ENCODE measurements at regions not wholly inside any gene's neighbourhood (a gene's known extent, or its start where the extent isn't known, plus 50 kb on each side); places are given as distances from the start of the nearest gene placed in this dataset.

- Histone ChIP-seq H3K9ac (ENCODE audit: low read depth in 2 of 2, low read length in 2 of 2) (no peak overlapping the region), H3K4me1 (no peaks in the 10 kb centered on the region), H3K27me3 (no peaks in the 10 kb centered on the region), H3K9me3 (no peaks in the 10 kb centered on the region), H3K36me3 (no peaks in the 10 kb centered on the region), H3K4me3 (no peak overlapping the region), H3K27ac (no peak overlapping the region)
- intact Hi-C loops (cut with DNase I): no loop called here
- TF ChIP-seq, protein P1, sequence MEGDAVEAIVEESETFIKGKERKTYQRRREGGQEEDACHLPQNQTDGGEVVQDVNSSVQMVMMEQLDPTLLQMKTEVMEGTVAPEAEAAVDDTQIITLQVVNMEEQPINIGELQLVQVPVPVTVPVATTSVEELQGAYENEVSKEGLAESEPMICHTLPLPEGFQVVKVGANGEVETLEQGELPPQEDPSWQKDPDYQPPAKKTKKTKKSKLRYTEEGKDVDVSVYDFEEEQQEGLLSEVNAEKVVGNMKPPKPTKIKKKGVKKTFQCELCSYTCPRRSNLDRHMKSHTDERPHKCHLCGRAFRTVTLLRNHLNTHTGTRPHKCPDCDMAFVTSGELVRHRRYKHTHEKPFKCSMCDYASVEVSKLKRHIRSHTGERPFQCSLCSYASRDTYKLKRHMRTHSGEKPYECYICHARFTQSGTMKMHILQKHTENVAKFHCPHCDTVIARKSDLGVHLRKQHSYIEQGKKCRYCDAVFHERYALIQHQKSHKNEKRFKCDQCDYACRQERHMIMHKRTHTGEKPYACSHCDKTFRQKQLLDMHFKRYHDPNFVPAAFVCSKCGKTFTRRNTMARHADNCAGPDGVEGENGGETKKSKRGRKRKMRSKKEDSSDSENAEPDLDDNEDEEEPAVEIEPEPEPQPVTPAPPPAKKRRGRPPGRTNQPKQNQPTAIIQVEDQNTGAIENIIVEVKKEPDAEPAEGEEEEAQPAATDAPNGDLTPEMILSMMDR (IDR thresholded peaks at IDR 0.05): no peak
- DNase-seq: no peak
Observed at GRCh38 chr3:144636833-144637232, 665.2 kb downstream of the DIPK2A start.

- TF ChIP-seq, protein P1 (IDR thresholded peaks at IDR 0.05): no peak
Observed at GRCh38 chr3:144638009-144638408, 666.4 kb downstream of the DIPK2A start.

GRCh38 chr3:144643771-144644198, 672.2 kb downstream of the DIPK2A start:
- no peak for DNase-seq
- Histone ChIP-seq H3K4me3 (no peak overlapping the region), H3K36me3 (no peaks in the 10 kb centered on the region), H3K27ac (no peak overlapping the region), H3K27me3 (no peaks in the 10 kb centered on the region), H3K9ac (ENCODE audit: low read depth in 2 of 2, low read length in 2 of 2) (no peak overlapping the region), H3K4me1 (no peaks in the 10 kb centered on the region), H3K9me3 (no peaks in the 10 kb centered on the region)
- TF ChIP-seq, protein P1 (IDR thresholded peaks at IDR 0.05): no peak
- intact Hi-C loops (cut with DNase I): no loop called here

More at GRCh38 chr3:144638009-144638408, 666.4 kb downstream of the DIPK2A start:
- no peaks in the 10 kb centered on the region for H3K36me3 ChIP-seq
- H3K4me3 ChIP-seq: no peak overlapping the region
- H3K9ac ChIP-seq (ENCODE audit: low read depth in 2 of 2, low read length in 2 of 2): no peak overlapping the region
- no peaks in the 10 kb centered on the region for H3K9me3 ChIP-seq
- H3K27ac ChIP-seq: no peak overlapping the region
- no peaks in the 10 kb centered on the region for H3K27me3 ChIP-seq
- DNase-seq: no peak
- intact Hi-C loops (cut with DNase I): no loop called here
- H3K4me1 ChIP-seq: no peaks in the 10 kb centered on the region

DNA sequence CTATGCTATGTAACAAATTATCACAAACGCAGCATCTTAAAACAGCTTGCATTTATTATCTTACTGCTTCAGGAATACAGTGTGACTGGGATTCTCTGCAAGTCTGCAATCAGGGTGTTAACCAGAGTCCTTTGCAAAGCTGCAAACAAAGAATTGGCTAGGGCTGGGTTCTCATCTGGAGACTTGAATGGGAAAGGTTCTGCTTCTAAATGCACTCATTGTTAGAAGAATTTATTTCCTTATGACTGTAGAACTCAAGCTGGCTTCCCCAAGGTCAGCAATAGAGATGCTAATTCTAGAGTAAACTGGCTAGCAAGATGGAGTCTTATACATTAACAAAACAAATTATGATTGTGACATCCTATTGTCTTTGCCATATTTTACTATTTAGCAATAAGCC, 673.7 kb downstream of the DIPK2A start:
- Histone ChIP-seq H3K9ac (ENCODE audit: low read depth in 2 of 2, low read length in 2 of 2) (no peak overlapping the region), H3K4me3 (no peak overlapping the region), H3K27ac (no peak overlapping the region), H3K9me3 (no peaks in the 10 kb centered on the region), H3K4me1 (no peaks in the 10 kb centered on the region), H3K36me3 (no peaks in the 10 kb centered on the region), H3K27me3 (no peaks in the 10 kb centered on the region)
- intact Hi-C loops (cut with DNase I): no loop called here
- no peak for DNase-seq
- TF ChIP-seq, protein P1 (IDR thresholded peaks at IDR 0.05): no peak

GRCh38 chr3:144650380-144650779, 678.8 kb downstream of the DIPK2A start:
- no peaks in the 10 kb centered on the region for H3K4me1 ChIP-seq
- H3K36me3 ChIP-seq: no peaks in the 10 kb centered on the region
- TF ChIP-seq, protein P1 (IDR thresholded peaks at IDR 0.05): no peak
- no peak overlapping the region for H3K4me3 ChIP-seq
- intact Hi-C loops (cut with DNase I): no loop called here
- no peaks in the 10 kb centered on the region for H3K27me3 ChIP-seq
- no peak for DNase-seq
- H3K9me3 ChIP-seq: no peaks in the 10 kb centered on the region
- no peak overlapping the region for H3K27ac ChIP-seq
- no peak overlapping the region for H3K9ac ChIP-seq (ENCODE audit: low read depth in 2 of 2, low read length in 2 of 2)

GRCh38 chr3:144652573-144652972, 681.0 kb downstream of the DIPK2A start:
- TF ChIP-seq, protein P1 (IDR thresholded peaks at IDR 0.05): no peak
- Histone ChIP-seq H3K27me3 (no peaks in the 10 kb centered on the region), H3K36me3 (no peaks in the 10 kb centered on the region), H3K9ac (ENCODE audit: low read depth in 2 of 2, low read length in 2 of 2) (no peak overlapping the region), H3K4me1 (no peaks in the 10 kb centered on the region), H3K9me3 (no peaks in the 10 kb centered on the region), H3K4me3 (no peak overlapping the region), H3K27ac (no peak overlapping the region)
- intact Hi-C loops (cut with DNase I): no loop called here
- DNase-seq: no peak

Measured in colonic mucosa (tissue), 4 donors.